Activated CD8-positive, alpha-beta T cell treated with anti-CD3 and anti-CD28 coated beads for 36 hours (primary cell): ENCODE measurements at regions not wholly inside any gene's neighbourhood (a gene's known extent, or its start where the extent isn't known, plus 50 kb on each side); places are given as distances from the start of the nearest gene placed in this dataset.

Experiments
- ATAC-seq: fragments of 200-7000 bp; cut with Tn5 transposase; one replicate; pipeline ENCODE4 v1.10.0; 2021; ENCODE audit warnings: mild to moderate bottlenecking, moderate library complexity
- CTCF ChIA-PET: fragments of 350-600 bp; sonication (Branson Sonifier 250); formaldehyde crosslinking; loops from one replicate; lab custom pipeline; 2021; ENCODE audit warnings: antibody characterized with exemption; lab: Charles Lee
- POLR2A ChIA-PET: fragments of 350-600 bp; sonication (Branson Sonifier 250); formaldehyde crosslinking; loops from one replicate; lab custom pipeline; 2021; ENCODE audit warnings: antibody characterized with exemption; lab: Charles Lee
- DNase-seq: peaks from one replicate; pipeline ENCODE4 v3.0.0-alpha.2; 2020
- H3K27ac Mint-ChIP-seq: one replicate; pipeline ENCODE4 v1.8.0; 2021; ENCODE audit warnings: mild to moderate bottlenecking, mixed read lengths
- H3K27me3 Mint-ChIP-seq: one replicate; pipeline ENCODE4 v1.8.0; 2021; ENCODE audit warnings: mixed read lengths
- H3K36me3 Mint-ChIP-seq: one replicate; pipeline ENCODE4 v1.8.0; 2021; ENCODE audit warnings: low read depth, mixed read lengths
- H3K4me1 Mint-ChIP-seq: one replicate; pipeline ENCODE4 v1.8.0; 2021; ENCODE audit warnings: low read depth, mixed read lengths
- H3K4me3 Mint-ChIP-seq: one replicate; pipeline ENCODE4 v1.8.0; 2021; ENCODE audit warnings: mild to moderate bottlenecking, moderate library complexity, mixed read lengths
- H3K9me3 Mint-ChIP-seq: one replicate; pipeline ENCODE4 v1.8.0; 2021; ENCODE audit warnings: mixed read lengths
- CTCF ChIP-seq: fragments of 200-600 bp; IDR thresholded peaks from one replicate; pipeline ENCODE4 v1.8.0; 2022; ENCODE audit warnings: antibody characterized with exemption, mild to moderate bottlenecking
- intact Hi-C: fragments of 100-400 bp; cut with micrococcal nuclease; formaldehyde crosslinking; loops from one replicate; pipeline ENCODE4 v1.10.0; 2022

DNA sequence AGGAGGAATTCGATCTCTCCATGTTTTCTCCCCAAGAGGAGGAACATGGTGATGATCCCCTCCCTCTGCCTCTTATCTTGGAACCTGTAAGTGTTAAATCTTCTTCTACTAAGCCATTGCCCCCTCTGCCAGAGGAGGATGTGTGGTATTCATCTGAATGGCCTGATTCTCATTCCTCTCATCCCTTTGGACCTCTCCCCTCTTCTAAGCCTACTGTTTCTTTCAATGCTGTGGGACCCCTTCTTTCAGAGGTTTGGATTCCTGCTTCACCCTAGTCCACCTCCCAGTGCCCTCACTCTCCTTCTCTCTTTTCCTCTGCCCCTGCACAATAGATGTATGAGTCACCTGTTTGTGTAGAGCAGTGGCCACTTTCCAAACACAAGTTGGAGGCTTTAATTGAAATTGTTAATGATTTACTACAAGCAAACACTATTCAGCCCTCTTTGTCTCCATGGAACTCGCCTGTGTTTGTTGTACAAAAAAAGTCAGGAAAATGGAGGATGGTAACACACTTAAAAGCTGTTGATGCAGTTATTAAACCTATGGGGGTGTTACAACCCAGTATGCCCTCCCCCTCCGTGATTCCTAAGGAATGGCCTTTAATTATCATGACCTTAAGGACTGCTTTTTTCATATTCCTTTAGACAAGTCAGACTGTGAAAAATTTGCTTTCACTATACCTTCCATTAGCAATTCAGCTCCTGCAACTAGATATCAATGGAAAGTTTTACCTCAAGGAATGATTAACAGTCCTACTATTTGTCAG, 192.1 kb upstream of the ALG10B start:
- Mint-ChIP-seq H3K9me3 (no peaks in the 10 kb centered on the region), H3K27ac (no peak overlapping the region), H3K4me3 (no peak overlapping the region), H3K27me3 (peaks cover 2% of the 10 kb centered on the region), H3K4me1 (no peaks in the 10 kb centered on the region), H3K36me3 (no peaks in the 10 kb centered on the region)
- intact Hi-C loops = no loop called here
- DNase-seq (no peak), ATAC-seq (no peak)
- POLR2A ChIA-PET = no interaction called here
- CTCF ChIA-PET = no interaction called here
- no peak for TF ChIP-seq CTCF

DNA sequence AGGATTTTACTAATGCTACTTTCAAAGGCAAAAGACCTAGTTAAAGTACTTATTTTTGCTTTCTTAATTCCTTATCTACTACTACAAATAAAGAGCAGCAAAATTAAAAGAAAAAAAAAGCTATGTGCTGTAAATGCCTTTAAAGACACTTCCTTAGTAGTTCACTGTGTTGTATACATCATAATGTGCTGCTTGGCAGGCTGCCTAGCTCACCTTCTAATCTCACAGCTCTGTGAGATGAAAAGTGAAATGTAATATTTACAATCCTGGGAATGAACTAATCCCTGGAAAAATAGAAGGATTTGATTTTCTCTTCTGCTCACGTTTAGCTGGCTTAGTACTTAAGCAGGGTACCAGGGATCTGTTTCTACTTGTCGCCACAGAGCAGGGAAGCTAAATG, 184.4 kb upstream of the ALG10B start:
- POLR2A ChIA-PET = no interaction called here
- Mint-ChIP-seq H3K4me3 (no peak overlapping the region), H3K4me1 (no peaks in the 10 kb centered on the region), H3K36me3 (no peaks in the 10 kb centered on the region), H3K9me3 (peaks cover 5% of the 10 kb centered on the region), H3K27me3 (peaks cover 9% of the 10 kb centered on the region), H3K27ac (no peak overlapping the region)
- ATAC-seq = no peak
- DNase-seq = no peak
- no peak for TF ChIP-seq CTCF
- CTCF ChIA-PET = no interaction called here
- intact Hi-C loops = loop anchor here (10.0 kb wide), 1 partner anchor 183 kb away; the partner anchor contains the start of gene ALG10B

GRCh38 chr12:38137287-38137686, 179.3 kb upstream of the ALG10B start:
- no peak for DNase-seq
- CTCF ChIA-PET = interaction anchor here (0.8 to 2.1 kb wide), 5 partner anchors 9 to 191 kb away, joined by 3 to 10 read pairs (median 3); partner anchors contain the start of gene ALG10B
- intact Hi-C loops = loop anchor here (10.0 kb wide), 1 partner anchor 178 kb away; the partner anchor contains the start of gene ALG10B
- Mint-ChIP-seq H3K27me3 (peaks cover 9% of the 10 kb centered on the region), H3K4me3 (no peak overlapping the region), H3K36me3 (no peaks in the 10 kb centered on the region), H3K4me1 (no peaks in the 10 kb centered on the region), H3K27ac (no peak overlapping the region), H3K9me3 (peaks cover 5% of the 10 kb centered on the region)
- TF ChIP-seq CTCF = no peak
- POLR2A ChIA-PET = no interaction called here
- no peak for ATAC-seq

GRCh38 chr12:38137716-38138115, 178.9 kb upstream of the ALG10B start:
- H3K9me3 Mint-ChIP-seq = peaks cover 1% of the 10 kb centered on the region

More at GRCh38 chr12:38137716-38138115, 178.9 kb upstream of the ALG10B start:
- intact Hi-C loops = loop anchor here (10.0 kb wide), 1 partner anchor 177 kb away; the partner anchor contains the start of gene ALG10B
- H3K36me3 Mint-ChIP-seq = no peaks in the 10 kb centered on the region
- H3K4me1 Mint-ChIP-seq = no peaks in the 10 kb centered on the region
- ATAC-seq (no peak), DNase-seq (no peak)
- no peak overlapping the region for H3K4me3 Mint-ChIP-seq
- CTCF ChIA-PET = interaction anchor here (0.8 to 2.1 kb wide), 6 partner anchors 9 to 190 kb away, joined by 3 to 10 read pairs (median 3); partner anchors contain the start of gene ALG10B
- no peak for TF ChIP-seq CTCF
- H3K27ac Mint-ChIP-seq = no peak overlapping the region
- POLR2A ChIA-PET = no interaction called here
- H3K27me3 Mint-ChIP-seq = peaks cover 9% of the 10 kb centered on the region
